Fibroblast of lung (primary cell): ENCODE measurements at regions not wholly inside any gene's neighbourhood (a gene's known extent, or its start where the extent isn't known, plus 50 kb on each side); places are given as distances from the start of the nearest gene placed in this dataset.
A peak's percentile ranks its signal among the peaks of the same experiment; 100 is the strongest.

Experiments
- DNase-seq, 2 donors: peaks; one replicate each; pipeline versions ENCODE4 v3.0.0 to v3.0.0-alpha.2; 2010; ENCODE audit warnings: low read depth in 2 of 2
- H2AFZ ChIP-seq: 2 replicates; pipeline ENCODE4 v1.5.1; 2012; ENCODE audit warnings: low read length, control low read depth, inconsistent platforms
- H3K27ac ChIP-seq: 2 replicates; pipeline ENCODE4 v1.5.1; 2011; ENCODE audit warnings: low read length, control low read depth; ENCODE audit not compliant: insufficient read depth
- H3K27me3 ChIP-seq: 2 replicates; pipeline ENCODE4 v1.5.1; 2011; ENCODE audit warnings: mild to moderate bottlenecking, low read length; ENCODE audit not compliant: control insufficient read depth, insufficient read depth
- H3K36me3 ChIP-seq: 2 replicates; pipeline ENCODE4 v1.5.1; 2011; ENCODE audit warnings: low read length; ENCODE audit not compliant: control insufficient read depth, insufficient read depth
- H3K4me1 ChIP-seq: 2 replicates; pipeline ENCODE4 v1.5.1; 2011; ENCODE audit warnings: low read length; ENCODE audit not compliant: control insufficient read depth, insufficient read depth; ENCODE audit errors: extremely low read depth
- H3K4me2 ChIP-seq: 2 replicates; pipeline ENCODE4 v1.5.1; 2011; ENCODE audit warnings: low read length, control low read depth; ENCODE audit not compliant: insufficient read depth; ENCODE audit errors: extremely low read depth
- H3K4me3 ChIP-seq, 4 experiments: fragments of 200-600 bp in 1 of 4; sonication (generic) in 1 of 4; replicated peaks in 1 of 4; 2 replicates each; pipeline ENCODE4 v1.5.1; 2011 to 2016; ENCODE audit warnings: low read length in 4 of 4, low read depth in 3 of 4, mild to moderate bottlenecking in 3 of 4, control low read depth in 2 of 4, inconsistent platforms in 1 of 4, mixed read lengths in 1 of 4; ENCODE audit not compliant: insufficient read depth in 1 of 4; ENCODE audit errors: control extremely low read depth in 1 of 4
- H3K79me2 ChIP-seq: 2 replicates; pipeline ENCODE4 v1.5.1; 2012; ENCODE audit warnings: mild to moderate bottlenecking, low read length, inconsistent platforms; ENCODE audit not compliant: control insufficient read depth, insufficient read depth
- H3K9ac ChIP-seq: 2 replicates; pipeline ENCODE4 v1.5.1; 2011; ENCODE audit warnings: mild to moderate bottlenecking, low read length, control low read depth; ENCODE audit not compliant: insufficient read depth
- H3K9me3 ChIP-seq: 2 replicates; pipeline ENCODE4 v1.5.1; 2012; ENCODE audit warnings: low read depth, low read length; ENCODE audit not compliant: control insufficient read depth, insufficient read depth
- H4K20me1 ChIP-seq: 2 replicates; pipeline ENCODE4 v1.5.1; 2011; ENCODE audit warnings: low read length; ENCODE audit not compliant: control insufficient read depth, insufficient read depth; ENCODE audit errors: extremely low read depth
- CTCF ChIP-seq, 2 donors: IDR thresholded peaks in 1 of 2; conservative IDR thresholded peaks in 1 of 2; 1 replicate in 1 of 2; 2 replicates in 1 of 2; pipeline ENCODE4 v1.5.1; 2011 to 2012; ENCODE audit warnings: low read length in 2 of 2, control low read depth in 1 of 2, inconsistent platforms in 1 of 2, low read depth in 1 of 2, mild to moderate bottlenecking in 1 of 2
- EZH2 ChIP-seq: IDR thresholded peaks from 2 replicates; pipeline ENCODE4 v1.5.1; 2012; ENCODE audit warnings: low read length, control low read depth, mild to moderate bottlenecking; ENCODE audit errors: missing control alignments

- peak; percentile 68 to 94 for DNase-seq
- Histone ChIP-seq H3K4me3 (no peak overlapping the region), H3K27me3 (no peaks in the 10 kb centered on the region), H4K20me1 (no peaks in the 10 kb centered on the region), H3K9ac (no peak overlapping the region), H2AFZ (no peak overlapping the region), H3K27ac (no peak overlapping the region), H3K79me2 (no peaks in the 10 kb centered on the region), H3K4me2 (no peak overlapping the region), H3K36me3 (no peaks in the 10 kb centered on the region), H3K9me3 (no peaks in the 10 kb centered on the region), H3K4me1 (no peaks in the 10 kb centered on the region)
- TF ChIP-seq EZH2 (no peak), CTCF (conservative IDR thresholded peaks at IDR 0.05 in 1 of 2, IDR thresholded peaks at IDR 0.05 in 1 of 2; ENCODE audit: low read depth in 1 of 2, low read length in 2 of 2) (no peak)
Measured at GRCh38 chr11:38014405-38014804, 1416.4 kb upstream of the RAG2 start.

- H3K27ac ChIP-seq, result no peak overlapping the region
- no peaks in the 10 kb centered on the region for H3K79me2 ChIP-seq
- H2AFZ ChIP-seq, result no peak overlapping the region
- H3K27me3 ChIP-seq, result no peaks in the 10 kb centered on the region
- no peaks in the 10 kb centered on the region for H3K9me3 ChIP-seq
- no peak overlapping the region for H3K9ac ChIP-seq
- no peaks in the 10 kb centered on the region for H3K36me3 ChIP-seq
- no peak for TF ChIP-seq EZH2
- no peak for TF ChIP-seq CTCF (conservative IDR thresholded peaks at IDR 0.05 in 1 of 2, IDR thresholded peaks at IDR 0.05 in 1 of 2; ENCODE audit: low read depth in 1 of 2, low read length in 2 of 2)
- H3K4me2 ChIP-seq, result no peak overlapping the region
- no peaks in the 10 kb centered on the region for H3K4me1 ChIP-seq
- no peaks in the 10 kb centered on the region for H4K20me1 ChIP-seq
- DNase-seq, result no peak
- no peak overlapping the region for H3K4me3 ChIP-seq
Measured at GRCh38 chr11:38013157-38013556, 1415.1 kb upstream of the RAG2 start.

GRCh38 chr11:38011496-38011895 is 1413.5 kb upstream of the RAG2 start:
- TF ChIP-seq CTCF (conservative IDR thresholded peaks at IDR 0.05 in 1 of 2, IDR thresholded peaks at IDR 0.05 in 1 of 2; ENCODE audit: low read depth in 1 of 2, low read length in 2 of 2), result no peak
- no peak for TF ChIP-seq EZH2
- no peaks in the 10 kb centered on the region for H3K79me2 ChIP-seq
- no peaks in the 10 kb centered on the region for H3K27me3 ChIP-seq
- no peak overlapping the region for H3K4me2 ChIP-seq
- H2AFZ ChIP-seq, result no peak overlapping the region
- no peaks in the 10 kb centered on the region for H3K9me3 ChIP-seq
- DNase-seq, result peak in 1 of 2 donors; percentile 1
- H3K4me1 ChIP-seq, result no peaks in the 10 kb centered on the region
- H4K20me1 ChIP-seq, result no peaks in the 10 kb centered on the region
- H3K27ac ChIP-seq, result no peak overlapping the region
- no peak overlapping the region for H3K9ac ChIP-seq
- no peak overlapping the region for H3K4me3 ChIP-seq
- no peaks in the 10 kb centered on the region for H3K36me3 ChIP-seq
